ENCODE measurements at regions not wholly inside any gene's neighbourhood (a gene's known extent, or its start where the extent isn't known, plus 50 kb on each side); places are given as distances from the start of the nearest gene placed in this dataset.

GRCh38 chr9:6079386-6079785 is 64.0 kb upstream of the RANBP6 start:
- POLR2A ChIA-PET (ENCODE audit: partially characterized antibody), result interaction anchor here (1.0 to 3.2 kb wide), 9 partner anchors 8 to 334 kb away, joined by 3 to 10 read pairs (median 7); partner anchors contain the start of gene UHRF2
- no peaks in the 10 kb centered on the region for H3K9me3 ChIP-seq (ENCODE audit: insufficient read depth in 2 of 2, low read depth in 1 of 2, low read length in 1 of 2)

More at GRCh38 chr9:6079386-6079785, 64.0 kb upstream of the RANBP6 start:
- Histone ChIP-seq H2AFZ (ENCODE audit: low read length) (no peak overlapping the region), H2BK20ac (ENCODE audit: low read length) (peak overlapping the region; percentile 66; the same call in 1 of the 2 replicates), H3K23ac (ENCODE audit: insufficient read length) (no peak overlapping the region), H4K20me1 (replicated peaks in 1 of 2; ENCODE audit: control insufficient read depth in 1 of 2, insufficient read depth in 2 of 2, low read length in 2 of 2) (no peaks in the 10 kb centered on the region), H3K27ac (ENCODE audit: low read depth, low read length) (peak overlapping the region; percentile 81; the same call in 1 of the 2 replicates), H3K36me3 (ENCODE audit: control insufficient read depth in 2 of 4, insufficient read depth in 4 of 4, low read length in 3 of 4) (no peaks in the 10 kb centered on the region), H3K14ac (ENCODE audit: insufficient read length) (no peak overlapping the region), H3K18ac (ENCODE audit: extremely low read depth, low read length) (peak overlapping the region; percentile 48), H2BK120ac (replicated peaks; ENCODE audit: low read depth, low read length) (peak overlapping the region; percentile 83), H4K91ac (replicated peaks; ENCODE audit: insufficient read length, low read length) (peak overlapping the region; percentile 93), H3K9ac (replicated peaks in 1 of 4; ENCODE audit: extremely low read depth in 1 of 4, low read depth in 3 of 4, low read length in 3 of 4) (no peak overlapping the region), H3K56ac (replicated peaks; ENCODE audit: insufficient read length, low read depth, low read length) (no peak overlapping the region), H3K79me1 (ENCODE audit: low read depth, low read length) (no peaks in the 10 kb centered on the region), H2BK5ac (ENCODE audit: low read depth, low read length) (peak overlapping the region; percentile 87; the same call in 1 of the 2 replicates), H4K8ac (ENCODE audit: extremely low read depth, insufficient read depth, low read length) (no peak overlapping the region; the same call in 1 of the 2 replicates), H3K79me2 (ENCODE audit: control insufficient read depth in 1 of 2, insufficient read depth in 2 of 2, low read length in 2 of 2) (no peaks in the 10 kb centered on the region), H2BK15ac (ENCODE audit: low read length) (peak overlapping the region; percentile 72; the same call in 1 of the 2 replicates), H4K5ac (ENCODE audit: insufficient read length, low read depth, low read length) (peak overlapping the region; percentile 23), H3K27me3 (replicated peaks in 1 of 4; ENCODE audit: control insufficient read depth in 3 of 4, extremely low read depth in 1 of 4, insufficient read depth in 3 of 4, low read length in 3 of 4) (no peaks in the 10 kb centered on the region), H3K4ac (replicated peaks; ENCODE audit: insufficient read length, low read depth, low read length) (no peak overlapping the region), H3K4me2 (ENCODE audit: insufficient read depth in 1 of 2, low read depth in 2 of 2, low read length in 2 of 2) (peak overlapping the region; percentile 25 to 76), H2BK12ac (ENCODE audit: low read depth, low read length) (peak overlapping the region; percentile 95), H3K4me3 (ENCODE audit: extremely low read depth in 1 of 4, insufficient read depth in 2 of 4, low read depth in 3 of 4, low read length in 4 of 4) (peak overlapping the region in 1 of 4 experiments; percentile 45; a peak in 2 of 8 replicates), H3K23me2 (ENCODE audit: low read depth, low read length) (peaks cover 1% of the 10 kb centered on the region; the same call in 1 of the 2 replicates), H2AK5ac (ENCODE audit: low read depth, low read length) (peak overlapping the region; percentile 93), H3K4me1 (replicated peaks in 1 of 4; ENCODE audit: control insufficient read depth in 3 of 4, insufficient read depth in 4 of 4, low read length in 3 of 4) (peaks cover 0 to 12% (median 5%) of the 10 kb centered on the region in 4 experiments; a peak in 3 of 7 replicates)
- WGBS, 2 experiments (ENCODE audit: extremely low coverage in 1 of 2, insufficient coverage in 1 of 2, insufficient read length in 1 of 2, insufficient replicate concordance in 2 of 2, low coverage in 1 of 2, low lambda C conversion rate in 2 of 2, missing lambda C conversion rate in 1 of 2), result 85% methylated on average over 5 of the region's 5 CpGs; no CpG with 5 or more reads in 1 of the 2 experiments
- TF ChIP-seq SP4 (IDR thresholded peaks at IDR 0.05; ENCODE audit: low read length) (no peak), POLR2A (IDR thresholded peaks at IDR 0.05; ENCODE audit: control extremely low read depth in 1 of 2, low read depth in 2 of 2, low read length in 2 of 2) (peak; percentile 8 to 29; a peak in 1 of 3 replicates), CTCF (IDR thresholded peaks at IDR 0.05; ENCODE audit: control extremely low read depth in 1 of 3, insufficient read depth in 1 of 3, low read depth in 1 of 3, low read length in 3 of 3) (peak in 1 of 3 experiments; percentile 2; a peak in 1 of 4 replicates)
- no peak for FAIRE-seq
- CTCF ChIA-PET (ENCODE audit: partially characterized antibody), result interaction anchor here (0.7 to 4.1 kb wide), 7 partner anchors 9 to 276 kb away, joined by 3 to 17 read pairs (median 3); no protein-coding TSS in a partner anchor
- DNase-seq (ENCODE audit: low read depth in 1 of 2, low spot score in 2 of 2), result no peak

Data from H1 (cell line).